ENCODE measurements at regions not wholly inside any gene's neighbourhood (a gene's known extent, or its start where the extent isn't known, plus 50 kb on each side); places are given as distances from the start of the nearest gene placed in this dataset.

- TF ChIP-seq EZH2 (IDR thresholded peaks at IDR 0.05) (no peak), POLR2AphosphoS5 (IDR thresholded peaks at IDR 0.05; ENCODE audit: borderline replicate concordance, low read depth, low read length) (no peak)
Measured at GRCh38 chr14:85205875-85206274, 324.1 kb upstream of the FLRT2 start.
